GM12865 (cell line): ENCODE measurements at regions not wholly inside any gene's neighbourhood (a gene's known extent, or its start where the extent isn't known, plus 50 kb on each side); places are given as distances from the start of the nearest gene placed in this dataset.

Experiments
- DNase-seq: peaks from one replicate; pipeline ENCODE4 v3.0.0; 2010; ENCODE audit warnings: low read depth
- H3K4me3 ChIP-seq: 2 replicates; pipeline ENCODE4 v1.5.1; 2011; ENCODE audit warnings: mild to moderate bottlenecking, low read depth, low read length, control low read depth
- TF ChIP-seq, protein P1 (sequence below): IDR thresholded peaks from 2 replicates; pipeline ENCODE4 v1.5.1; 2011; ENCODE audit warnings: low read length, control low read depth, low read depth, inconsistent platforms; ENCODE audit not compliant: insufficient read depth; ENCODE audit errors: missing control alignments

DNA sequence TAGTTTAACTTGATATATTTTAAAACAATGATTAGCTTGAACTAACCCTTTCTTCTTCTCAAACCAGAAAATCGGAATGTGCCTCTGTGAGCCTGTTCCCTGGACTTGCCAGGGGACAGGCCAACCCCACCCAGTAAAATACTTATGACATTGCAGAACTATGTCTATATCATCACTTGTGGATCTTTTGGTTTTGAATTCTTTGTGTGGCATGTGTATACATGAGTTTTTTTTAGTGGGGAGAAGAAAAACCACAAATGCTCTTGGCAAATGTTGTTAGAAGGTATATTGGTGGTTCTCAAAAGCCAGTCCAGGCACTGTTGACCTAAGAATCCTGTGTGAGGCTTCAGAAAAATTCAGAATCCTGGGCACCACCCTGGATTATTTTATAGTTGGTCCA lies 347.4 kb downstream of the SIPA1L2 start:
- TF ChIP-seq, protein P1, sequence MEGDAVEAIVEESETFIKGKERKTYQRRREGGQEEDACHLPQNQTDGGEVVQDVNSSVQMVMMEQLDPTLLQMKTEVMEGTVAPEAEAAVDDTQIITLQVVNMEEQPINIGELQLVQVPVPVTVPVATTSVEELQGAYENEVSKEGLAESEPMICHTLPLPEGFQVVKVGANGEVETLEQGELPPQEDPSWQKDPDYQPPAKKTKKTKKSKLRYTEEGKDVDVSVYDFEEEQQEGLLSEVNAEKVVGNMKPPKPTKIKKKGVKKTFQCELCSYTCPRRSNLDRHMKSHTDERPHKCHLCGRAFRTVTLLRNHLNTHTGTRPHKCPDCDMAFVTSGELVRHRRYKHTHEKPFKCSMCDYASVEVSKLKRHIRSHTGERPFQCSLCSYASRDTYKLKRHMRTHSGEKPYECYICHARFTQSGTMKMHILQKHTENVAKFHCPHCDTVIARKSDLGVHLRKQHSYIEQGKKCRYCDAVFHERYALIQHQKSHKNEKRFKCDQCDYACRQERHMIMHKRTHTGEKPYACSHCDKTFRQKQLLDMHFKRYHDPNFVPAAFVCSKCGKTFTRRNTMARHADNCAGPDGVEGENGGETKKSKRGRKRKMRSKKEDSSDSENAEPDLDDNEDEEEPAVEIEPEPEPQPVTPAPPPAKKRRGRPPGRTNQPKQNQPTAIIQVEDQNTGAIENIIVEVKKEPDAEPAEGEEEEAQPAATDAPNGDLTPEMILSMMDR = no peak
- no peak overlapping the region for H3K4me3 ChIP-seq
- DNase-seq = no peak

DNA sequence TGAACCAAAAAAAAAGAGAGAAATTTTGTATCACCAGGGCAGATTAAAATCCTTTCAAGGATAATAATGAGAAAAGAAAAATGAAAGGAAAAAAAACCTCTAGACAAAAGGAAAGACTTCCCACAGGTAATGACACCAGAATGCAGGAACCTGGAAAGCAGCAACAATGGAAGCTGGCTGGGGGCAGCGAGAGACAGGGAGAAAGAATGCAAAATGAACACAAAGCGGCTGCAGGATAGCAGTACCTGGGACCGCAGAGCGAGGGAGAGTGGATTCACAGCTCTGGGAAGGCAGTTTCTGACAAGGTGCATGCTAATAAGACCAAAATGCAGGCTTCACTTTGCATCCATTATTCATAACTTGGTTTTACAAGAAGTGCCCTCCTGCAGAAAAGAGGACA lies 349.0 kb downstream of the SIPA1L2 start:
- no peak for DNase-seq
- TF ChIP-seq, protein P1 = no peak
- H3K4me3 ChIP-seq = no peak overlapping the region

DNA sequence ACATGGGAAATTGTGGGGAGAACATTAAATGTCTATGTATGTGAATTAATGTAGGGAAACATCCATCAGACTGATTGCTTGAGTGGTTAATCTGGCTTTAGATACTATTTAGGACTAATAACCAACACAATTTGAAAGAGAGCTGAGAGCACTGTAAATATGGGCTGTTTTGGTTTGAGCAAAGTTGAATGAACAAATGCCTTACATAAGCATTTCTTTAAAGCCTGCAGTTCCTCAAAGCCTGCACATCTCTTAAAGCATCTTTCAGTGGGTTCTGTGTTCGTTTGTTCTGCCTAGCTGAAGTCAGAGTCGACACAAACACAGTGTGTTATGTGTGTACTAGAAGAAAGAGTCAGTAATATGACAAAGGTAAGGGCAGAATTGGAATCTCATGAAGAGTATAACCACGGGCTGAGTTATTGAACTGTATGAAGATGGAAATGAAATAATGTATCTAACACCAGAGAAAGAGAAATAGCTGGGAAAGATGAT lies 350.0 kb downstream of the SIPA1L2 start:
- TF ChIP-seq, protein P1 = no peak
- no peak for DNase-seq
- H3K4me3 ChIP-seq = no peak overlapping the region

DNA sequence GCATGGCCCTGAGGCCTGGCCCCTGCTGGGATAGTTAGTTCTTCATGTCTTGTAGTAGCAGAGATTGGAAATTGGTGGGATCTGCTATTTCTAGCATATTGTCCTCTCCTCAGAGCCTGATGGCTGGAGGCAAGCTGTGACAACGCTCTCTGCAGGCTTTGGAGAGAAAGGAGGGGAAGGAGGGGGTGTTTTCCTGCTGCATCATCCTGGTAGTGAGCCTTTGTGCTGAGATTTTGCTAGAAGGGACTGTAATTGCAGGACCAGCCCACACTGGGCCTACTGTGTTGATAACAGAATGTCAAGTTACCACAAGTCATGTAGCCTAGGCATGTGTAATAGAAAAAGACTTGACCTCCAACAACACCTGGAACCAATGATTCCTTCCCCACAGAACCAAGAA lies 351.0 kb downstream of the SIPA1L2 start:
- H3K4me3 ChIP-seq = no peak overlapping the region
- no peak for DNase-seq
- TF ChIP-seq, protein P1 = no peak

DNA sequence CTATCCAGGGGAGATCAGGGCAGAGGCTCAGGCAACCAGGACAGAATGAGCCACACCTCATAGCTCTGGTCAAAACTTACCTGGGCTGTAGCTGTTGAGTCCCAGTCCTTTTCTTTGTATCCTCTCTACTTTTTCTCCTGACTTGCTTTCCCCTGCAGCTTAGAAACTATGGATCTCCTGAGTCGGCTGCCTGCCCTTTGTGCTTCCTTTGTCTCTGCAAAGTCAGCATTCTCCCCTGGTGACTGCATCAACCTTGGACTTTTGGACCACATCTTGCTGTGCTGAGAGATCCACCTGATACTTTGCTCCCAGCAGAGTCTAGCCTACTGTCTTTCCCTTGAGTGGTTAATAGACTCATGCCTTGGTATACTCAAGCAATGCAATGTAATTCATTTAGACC lies 353.3 kb downstream of the SIPA1L2 start:
- H3K4me3 ChIP-seq = no peak overlapping the region
- TF ChIP-seq, protein P1 = no peak
- no peak for DNase-seq

DNA sequence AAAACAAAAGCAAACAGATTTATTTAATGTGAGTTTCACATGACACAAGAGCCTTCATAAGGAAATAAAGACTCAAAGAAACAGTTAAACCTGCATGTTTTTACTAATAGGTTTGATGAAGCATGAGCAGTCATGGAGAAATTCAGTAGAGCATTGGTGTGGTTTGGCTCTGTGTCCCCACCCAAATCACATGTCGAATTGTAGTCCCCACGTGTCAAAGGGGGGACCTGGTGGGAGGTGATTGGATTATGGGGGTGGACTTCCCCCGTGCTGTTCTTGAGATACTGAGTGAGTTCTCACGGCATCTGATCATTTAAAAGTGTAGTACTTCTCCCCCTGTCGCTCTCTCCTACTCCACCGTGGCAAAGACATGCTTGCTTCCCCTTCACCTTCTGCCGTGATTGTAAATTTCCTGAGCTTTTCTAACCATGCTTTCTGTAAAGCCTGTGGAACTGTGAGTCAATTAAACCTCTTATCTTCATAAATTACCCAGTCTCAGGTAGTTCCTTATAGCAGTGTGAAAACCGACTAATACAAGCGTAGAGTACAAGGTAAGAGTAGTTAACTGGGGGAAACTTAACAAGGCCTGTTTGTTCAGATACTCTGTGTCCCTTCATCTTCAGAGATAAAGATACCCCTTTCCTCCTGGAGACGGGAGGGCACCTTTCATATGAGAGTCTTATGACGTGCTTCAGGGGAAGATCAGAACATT lies 354.8 kb downstream of the SIPA1L2 start:
- no peak overlapping the region for H3K4me3 ChIP-seq
- TF ChIP-seq, protein P1 = no peak
- DNase-seq = no peak

DNA sequence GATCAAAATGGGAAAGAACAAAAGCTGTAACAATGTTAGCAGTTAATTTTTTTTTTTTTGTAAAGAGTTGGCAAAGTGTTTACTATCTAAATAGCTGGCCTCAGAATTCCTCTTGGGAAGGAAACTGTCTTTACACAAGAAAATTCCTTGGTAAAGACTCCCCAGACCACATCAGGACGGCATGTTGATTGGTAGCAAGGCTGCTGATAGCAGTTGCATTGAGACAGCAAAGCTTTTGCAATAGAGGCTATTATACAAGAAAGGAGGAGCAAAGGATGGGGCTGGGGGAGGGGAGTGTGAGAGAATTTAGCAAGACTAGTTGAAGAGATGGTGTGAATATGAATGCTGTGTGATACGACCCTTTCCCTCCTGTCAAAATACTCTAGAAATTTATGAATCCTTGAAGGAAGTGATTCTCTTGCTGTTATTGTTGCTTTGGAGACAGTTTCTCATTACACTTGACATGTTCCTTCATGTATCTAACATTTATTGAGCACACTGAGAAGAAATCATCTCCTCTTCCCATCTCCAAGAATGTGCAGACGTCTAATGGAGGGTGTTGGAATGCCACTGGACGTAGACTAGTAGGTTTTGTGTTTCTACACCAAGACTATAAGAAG lies 355.6 kb downstream of the SIPA1L2 start:
- TF ChIP-seq, protein P1 = no peak
- no peak overlapping the region for H3K4me3 ChIP-seq
- DNase-seq = no peak
